ENCODE measurements at regions not wholly inside any gene's neighbourhood (a gene's known extent, or its start where the extent isn't known, plus 50 kb on each side); places are given as distances from the start of the nearest gene placed in this dataset.

- H3K4me2 ChIP-seq (ENCODE audit: low read length): no peak overlapping the region
- no peak for DNase-seq (ENCODE audit: low read depth)
Measured at GRCh38 chr9:108182270-108182669, 673.5 kb downstream of the ACTL7B start.

DNA sequence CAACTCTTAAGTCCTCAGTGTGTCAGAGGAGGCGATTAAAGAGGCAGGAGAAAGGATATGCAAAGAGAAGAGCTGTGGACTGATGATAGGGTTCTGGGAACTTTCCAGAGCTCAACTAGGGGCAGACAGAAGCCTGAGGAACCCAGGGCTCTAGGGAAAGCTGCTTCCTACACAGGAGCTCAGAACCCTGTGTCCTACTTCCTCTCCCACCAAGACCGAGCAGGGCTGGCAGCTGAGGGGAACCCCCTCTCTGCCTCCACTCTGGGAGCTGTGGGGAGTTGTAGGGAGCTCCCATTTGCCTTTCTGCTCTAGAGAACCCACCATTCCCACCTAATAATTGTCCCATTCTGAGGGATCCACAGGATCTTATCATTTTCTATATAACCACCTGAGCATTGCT, 674.3 kb downstream of the ACTL7B start:
- Mint-ChIP-seq H3K9me3 (ENCODE audit: unreplicated experiment) (peaks cover 6% of the 10 kb centered on the region), H3K36me3 (ENCODE audit: low read depth, unreplicated experiment) (no peaks in the 10 kb centered on the region), H3K4me1 (ENCODE audit: low read depth, unreplicated experiment) (peaks cover 18% of the 10 kb centered on the region)

More at GRCh38 chr9:108182270-108182669, 673.5 kb downstream of the ACTL7B start:
- no peaks in the 10 kb centered on the region for H3K36me3 Mint-ChIP-seq (ENCODE audit: low read depth, unreplicated experiment)
- H3K4me3 Mint-ChIP-seq (ENCODE audit: unreplicated experiment): no peak overlapping the region
- no peak overlapping the region for H3K9ac ChIP-seq (ENCODE audit: low read length)
- peaks cover 21% of the 10 kb centered on the region for H3K4me1 Mint-ChIP-seq (ENCODE audit: low read depth, unreplicated experiment)
- no peaks in the 10 kb centered on the region for H4K20me1 ChIP-seq (ENCODE audit: insufficient read depth, low read length)
- no peak for TF ChIP-seq EZH2 (IDR thresholded peaks at IDR 0.05; ENCODE audit: insufficient read depth, low read length)
- TF ChIP-seq, protein P1, sequence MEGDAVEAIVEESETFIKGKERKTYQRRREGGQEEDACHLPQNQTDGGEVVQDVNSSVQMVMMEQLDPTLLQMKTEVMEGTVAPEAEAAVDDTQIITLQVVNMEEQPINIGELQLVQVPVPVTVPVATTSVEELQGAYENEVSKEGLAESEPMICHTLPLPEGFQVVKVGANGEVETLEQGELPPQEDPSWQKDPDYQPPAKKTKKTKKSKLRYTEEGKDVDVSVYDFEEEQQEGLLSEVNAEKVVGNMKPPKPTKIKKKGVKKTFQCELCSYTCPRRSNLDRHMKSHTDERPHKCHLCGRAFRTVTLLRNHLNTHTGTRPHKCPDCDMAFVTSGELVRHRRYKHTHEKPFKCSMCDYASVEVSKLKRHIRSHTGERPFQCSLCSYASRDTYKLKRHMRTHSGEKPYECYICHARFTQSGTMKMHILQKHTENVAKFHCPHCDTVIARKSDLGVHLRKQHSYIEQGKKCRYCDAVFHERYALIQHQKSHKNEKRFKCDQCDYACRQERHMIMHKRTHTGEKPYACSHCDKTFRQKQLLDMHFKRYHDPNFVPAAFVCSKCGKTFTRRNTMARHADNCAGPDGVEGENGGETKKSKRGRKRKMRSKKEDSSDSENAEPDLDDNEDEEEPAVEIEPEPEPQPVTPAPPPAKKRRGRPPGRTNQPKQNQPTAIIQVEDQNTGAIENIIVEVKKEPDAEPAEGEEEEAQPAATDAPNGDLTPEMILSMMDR (IDR thresholded peaks at IDR 0.05; ENCODE audit: insufficient read depth, low read depth, low read length): no peak
- H3K4me3 ChIP-seq (ENCODE audit: insufficient read depth, low read depth, low read length): no peak overlapping the region
- no peaks in the 10 kb centered on the region for H3K27me3 ChIP-seq (ENCODE audit: insufficient read depth, low read length)
- H3K9me3 Mint-ChIP-seq (ENCODE audit: unreplicated experiment): peaks cover 6% of the 10 kb centered on the region
- H3K79me2 ChIP-seq (ENCODE audit: insufficient read depth, low read length): no peaks in the 10 kb centered on the region
- no peaks in the 10 kb centered on the region for H3K36me3 ChIP-seq (ENCODE audit: insufficient read depth, low read length)
- no peaks in the 10 kb centered on the region for H3K9me3 ChIP-seq (ENCODE audit: insufficient read depth, low read depth, low read length)
- no peak overlapping the region for H3K27ac ChIP-seq (ENCODE audit: low read depth, low read length)
- peaks cover 9% of the 10 kb centered on the region for H3K27me3 Mint-ChIP-seq (ENCODE audit: low read depth, unreplicated experiment)
- peaks cover 16% of the 10 kb centered on the region for H3K4me1 ChIP-seq (ENCODE audit: insufficient read depth, low read length)
- H2AFZ ChIP-seq (ENCODE audit: low read depth, low read length): no peak overlapping the region
- H3K27ac Mint-ChIP-seq (ENCODE audit: unreplicated experiment): no peak overlapping the region
- FAIRE-seq: no peak

DNA sequence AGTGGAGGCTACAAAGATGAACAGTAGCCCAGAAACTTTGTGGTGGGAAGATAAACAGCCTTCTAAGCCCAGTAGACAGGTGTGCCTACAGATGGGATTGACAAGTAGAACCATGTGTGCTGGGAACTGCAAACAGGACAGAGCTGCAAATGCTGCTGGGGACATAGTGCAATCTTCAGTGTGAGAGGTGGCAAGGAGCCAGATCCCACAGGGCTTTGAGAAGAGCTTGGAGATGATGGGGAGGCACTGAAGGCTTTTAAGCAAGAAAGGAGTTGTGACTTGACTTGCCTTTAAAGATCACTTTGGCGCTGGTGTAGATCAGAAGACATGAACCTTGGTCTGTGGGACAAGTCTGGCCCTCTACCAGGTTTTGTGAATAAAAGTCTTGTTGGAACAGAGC, 675.2 kb downstream of the ACTL7B start:
- FAIRE-seq: no peak
- H3K4me2 ChIP-seq (ENCODE audit: low read length): no peak overlapping the region

More for the DNA sequence above, 674.3 kb downstream of the ACTL7B start:
- no peaks in the 10 kb centered on the region for H3K79me2 ChIP-seq (ENCODE audit: insufficient read depth, low read length)
- H3K27me3 Mint-ChIP-seq (ENCODE audit: low read depth, unreplicated experiment): peaks cover 9% of the 10 kb centered on the region
- H4K20me1 ChIP-seq (ENCODE audit: insufficient read depth, low read length): no peaks in the 10 kb centered on the region
- no peak overlapping the region for H3K27ac Mint-ChIP-seq (ENCODE audit: unreplicated experiment)
- no peak overlapping the region for H3K9ac ChIP-seq (ENCODE audit: low read length)
- no peak for FAIRE-seq
- no peaks in the 10 kb centered on the region for H3K27me3 ChIP-seq (ENCODE audit: insufficient read depth, low read length)
- H3K4me2 ChIP-seq (ENCODE audit: low read length): no peak overlapping the region
- no peaks in the 10 kb centered on the region for H3K9me3 ChIP-seq (ENCODE audit: insufficient read depth, low read depth, low read length)
- no peak for DNase-seq (ENCODE audit: low read depth)
- peaks cover 16% of the 10 kb centered on the region for H3K4me1 ChIP-seq (ENCODE audit: insufficient read depth, low read length)
- no peak overlapping the region for H3K4me3 ChIP-seq (ENCODE audit: insufficient read depth, low read depth, low read length)
- no peak overlapping the region for H3K27ac ChIP-seq (ENCODE audit: low read depth, low read length)
- TF ChIP-seq EZH2 (IDR thresholded peaks at IDR 0.05; ENCODE audit: insufficient read depth, low read length): no peak
- TF ChIP-seq, protein P1 (IDR thresholded peaks at IDR 0.05; ENCODE audit: insufficient read depth, low read depth, low read length): no peak
- no peak overlapping the region for H3K4me3 Mint-ChIP-seq (ENCODE audit: unreplicated experiment)
- no peak overlapping the region for H2AFZ ChIP-seq (ENCODE audit: low read depth, low read length)
- no peaks in the 10 kb centered on the region for H3K36me3 ChIP-seq (ENCODE audit: insufficient read depth, low read length)

More for the DNA sequence above, 675.2 kb downstream of the ACTL7B start:
- H3K27ac Mint-ChIP-seq (ENCODE audit: unreplicated experiment): no peak overlapping the region
- no peaks in the 10 kb centered on the region for H3K9me3 ChIP-seq (ENCODE audit: insufficient read depth, low read depth, low read length)
- H3K9ac ChIP-seq (ENCODE audit: low read length): no peak overlapping the region
- no peaks in the 10 kb centered on the region for H4K20me1 ChIP-seq (ENCODE audit: insufficient read depth, low read length)
- no peak overlapping the region for H3K27ac ChIP-seq (ENCODE audit: low read depth, low read length)
- no peaks in the 10 kb centered on the region for H3K36me3 ChIP-seq (ENCODE audit: insufficient read depth, low read length)
- H3K36me3 Mint-ChIP-seq (ENCODE audit: low read depth, unreplicated experiment): no peaks in the 10 kb centered on the region
- peaks cover 16% of the 10 kb centered on the region for H3K4me1 ChIP-seq (ENCODE audit: insufficient read depth, low read length)
- H2AFZ ChIP-seq (ENCODE audit: low read depth, low read length): no peak overlapping the region
- no peak for DNase-seq (ENCODE audit: low read depth)
- H3K9me3 Mint-ChIP-seq (ENCODE audit: unreplicated experiment): peaks cover 6% of the 10 kb centered on the region
- no peaks in the 10 kb centered on the region for H3K27me3 ChIP-seq (ENCODE audit: insufficient read depth, low read length)
- TF ChIP-seq, protein P1 (IDR thresholded peaks at IDR 0.05; ENCODE audit: insufficient read depth, low read depth, low read length): no peak
- no peak for TF ChIP-seq EZH2 (IDR thresholded peaks at IDR 0.05; ENCODE audit: insufficient read depth, low read length)
- no peak overlapping the region for H3K4me3 Mint-ChIP-seq (ENCODE audit: unreplicated experiment)
- no peak overlapping the region for H3K4me3 ChIP-seq (ENCODE audit: insufficient read depth, low read depth, low read length)
- H3K27me3 Mint-ChIP-seq (ENCODE audit: low read depth, unreplicated experiment): peaks cover 9% of the 10 kb centered on the region
- H3K79me2 ChIP-seq (ENCODE audit: insufficient read depth, low read length): no peaks in the 10 kb centered on the region
- H3K4me1 Mint-ChIP-seq (ENCODE audit: low read depth, unreplicated experiment): peaks cover 18% of the 10 kb centered on the region

Measured in astrocyte (in vitro differentiated cells and primary cell).